Mammary epithelial cell (primary cell): ENCODE measurements at regions not wholly inside any gene's neighbourhood (a gene's known extent, or its start where the extent isn't known, plus 50 kb on each side); places are given as distances from the start of the nearest gene placed in this dataset.

ENCODE experiments used
- CTCF ChIP-seq, 2 donors: IDR thresholded peaks in 1 of 2; conservative IDR thresholded peaks in 1 of 2; 2 replicates each; pipeline ENCODE4 v1.5.1; 2011 to 2012; ENCODE audit warnings: inconsistent platforms in 2 of 2, low read length in 2 of 2, mild to moderate bottlenecking in 2 of 2, control low read depth in 1 of 2, low read depth in 1 of 2; ENCODE audit not compliant: insufficient read depth in 1 of 2; ENCODE audit errors: extremely low read depth in 1 of 2
- EZH2 ChIP-seq: IDR thresholded peaks from 2 replicates; pipeline ENCODE4 v1.6.1; 2012; ENCODE audit warnings: low read length, inconsistent platforms, borderline replicate concordance

- TF ChIP-seq CTCF (conservative IDR thresholded peaks at IDR 0.05 in 1 of 2, IDR thresholded peaks at IDR 0.05 in 1 of 2; ENCODE audit: extremely low read depth in 1 of 2, insufficient read depth in 1 of 2, low read depth in 1 of 2, low read length in 2 of 2) (no peak), EZH2 (no peak)
Observed at GRCh38 chr12:124458220-124458991, 109.0 kb downstream of the NCOR2 start.
